Sigmoid colon (tissue), 3 donors: ENCODE measurements at regions not wholly inside any gene's neighbourhood (a gene's known extent, or its start where the extent isn't known, plus 50 kb on each side); places are given as distances from the start of the nearest gene placed in this dataset.
"Not testable (repeated sequence)": the region's sequence is repeated elsewhere in the genome, so short reads cannot be mapped to it uniquely, and the experiment has no call there.

Experiments used
- POLR2A ChIP-seq, 2 donors: fragments of 450-650 bp; IDR thresholded peaks; one replicate each; pipeline ENCODE4 v1.6.1; 2016; ENCODE audit warnings: antibody characterized with exemption in 2 of 2, mild to moderate bottlenecking in 2 of 2, moderate library complexity in 2 of 2
- TF ChIP-seq, protein P1 (sequence below), 4 experiments: fragments of 450-650 bp in 3 of 4; fragments of 200-600 bp in 1 of 4; IDR thresholded peaks; one replicate each; pipeline ENCODE4 v1.5.1; 2016 to 2019; ENCODE audit warnings: antibody characterized with exemption in 4 of 4, mild to moderate bottlenecking in 3 of 4, moderate library complexity in 2 of 4

GRCh38 chr16:33935766-33936165, 476.4 kb downstream of the TP53TG3F start:
- TF ChIP-seq, protein P1, sequence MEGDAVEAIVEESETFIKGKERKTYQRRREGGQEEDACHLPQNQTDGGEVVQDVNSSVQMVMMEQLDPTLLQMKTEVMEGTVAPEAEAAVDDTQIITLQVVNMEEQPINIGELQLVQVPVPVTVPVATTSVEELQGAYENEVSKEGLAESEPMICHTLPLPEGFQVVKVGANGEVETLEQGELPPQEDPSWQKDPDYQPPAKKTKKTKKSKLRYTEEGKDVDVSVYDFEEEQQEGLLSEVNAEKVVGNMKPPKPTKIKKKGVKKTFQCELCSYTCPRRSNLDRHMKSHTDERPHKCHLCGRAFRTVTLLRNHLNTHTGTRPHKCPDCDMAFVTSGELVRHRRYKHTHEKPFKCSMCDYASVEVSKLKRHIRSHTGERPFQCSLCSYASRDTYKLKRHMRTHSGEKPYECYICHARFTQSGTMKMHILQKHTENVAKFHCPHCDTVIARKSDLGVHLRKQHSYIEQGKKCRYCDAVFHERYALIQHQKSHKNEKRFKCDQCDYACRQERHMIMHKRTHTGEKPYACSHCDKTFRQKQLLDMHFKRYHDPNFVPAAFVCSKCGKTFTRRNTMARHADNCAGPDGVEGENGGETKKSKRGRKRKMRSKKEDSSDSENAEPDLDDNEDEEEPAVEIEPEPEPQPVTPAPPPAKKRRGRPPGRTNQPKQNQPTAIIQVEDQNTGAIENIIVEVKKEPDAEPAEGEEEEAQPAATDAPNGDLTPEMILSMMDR (IDR thresholded peaks at IDR 0.05): not testable (repeated sequence)
- TF ChIP-seq POLR2A (IDR thresholded peaks at IDR 0.05): not testable (repeated sequence)
